HepG2 (cell line): ENCODE measurements at regions not wholly inside any gene's neighbourhood (a gene's known extent, or its start where the extent isn't known, plus 50 kb on each side); places are given as distances from the start of the nearest gene placed in this dataset.

Experiments
- ATAC-seq: fragments of 200-7000 bp; cut with Tn5 transposase; 3 replicates; pipeline ENCODE4 v1.9.1; 2020; ENCODE audit warnings: mild to moderate bottlenecking, moderate library complexity
- BruUV-seq: library from RNA; stranded (reverse); fragments of 400-500 nt; replicated peaks from 2 replicates; lab custom pipeline; 2021; lab: Mats Ljungman, UMichigan
- CTCF ChIA-PET: fragments of 300-600 bp; formaldehyde crosslinking; extraction: SDS; loops from one replicate; lab custom pipeline; 2021; ENCODE audit warnings: low total read pairs, inconsistent platforms, low intra/inter-chr PET ratio; lab: Yijun Ruan, JAX
- POLR2A ChIA-PET: fragments of 350-600 bp; sonication (Branson Sonifier 250); formaldehyde crosslinking; loops from one replicate; lab custom pipeline; 2020; ENCODE audit warnings: antibody characterized with exemption, inconsistent platforms; lab: Yijun Ruan, JAX
- DNase-seq: peaks from one replicate; pipeline ENCODE4 v3.0.0-alpha.2; 2015; ENCODE audit warnings: low spot score
- FAIRE-seq: peaks from 3 replicates; lab custom pipeline; 2011; peaks lifted over from hg19 to GRCh38; lab: Jason Lieb, UNC
- H2AFZ ChIP-seq: one replicate; pipeline ENCODE4 v1.6.1; 2011; ENCODE audit warnings: low read length, inconsistent platforms
- H3K27ac ChIP-seq: fragments of 300-600 bp; 3 replicates; pipeline ENCODE4 v1.8.0; 2011; ENCODE audit warnings: mixed run types, mild to moderate bottlenecking, mixed read lengths, low read length, inconsistent platforms; ENCODE audit not compliant: insufficient read depth; ENCODE audit errors: extremely low read length
- H3K27me3 ChIP-seq, 2 experiments: fragments of 200-600 bp in 1 of 2; 2 replicates in 1 of 2; 3 replicates in 1 of 2; pipeline versions ENCODE4 v1.6.0 to v1.8.0; 2011; ENCODE audit warnings: low read length in 2 of 2, mild to moderate bottlenecking in 2 of 2, moderate library complexity in 2 of 2, inconsistent platforms in 1 of 2; ENCODE audit not compliant: insufficient read depth in 2 of 2, control insufficient read depth in 1 of 2
- H3K36me3 ChIP-seq, 2 experiments: fragments of 200-600 bp in 1 of 2; replicated peaks in 1 of 2; 2 replicates in 1 of 2; 3 replicates in 1 of 2; pipeline versions ENCODE4 v1.5.1 to v1.8.0; 2011; ENCODE audit warnings: low read length in 2 of 2, inconsistent platforms in 1 of 2; ENCODE audit not compliant: insufficient read depth in 2 of 2, control insufficient read depth in 1 of 2
- H3K4me1 ChIP-seq: 2 replicates; pipeline ENCODE4 v1.5.1; 2012; ENCODE audit warnings: low read length, inconsistent platforms; ENCODE audit not compliant: insufficient read depth
- H3K4me2 ChIP-seq: 2 replicates; pipeline ENCODE4 v1.6.0; 2011; ENCODE audit warnings: low read depth, low read length, inconsistent platforms
- H3K4me3 ChIP-seq, 3 experiments: fragments of 200-600 bp in 1 of 3; sonication (generic), shearing (Covaris generic) in 1 of 3; replicated peaks in 1 of 3; 2 replicates each; pipeline ENCODE4 v1.5.1; 2011 to 2016; ENCODE audit warnings: low read length in 3 of 3, inconsistent platforms in 2 of 3, low read depth in 2 of 3, mild to moderate bottlenecking in 2 of 3, control low read depth in 1 of 3, mixed read lengths in 1 of 3; ENCODE audit not compliant: insufficient read depth in 1 of 3
- H3K79me2 ChIP-seq: one replicate; pipeline ENCODE4 v1.6.1; 2011; ENCODE audit warnings: low read length, inconsistent platforms; ENCODE audit not compliant: insufficient read depth
- H3K9ac ChIP-seq: 2 replicates; pipeline ENCODE4 v1.6.0; 2011; ENCODE audit warnings: mild to moderate bottlenecking, low read depth, low read length, inconsistent platforms; ENCODE audit not compliant: insufficient read depth
- H3K9me3 ChIP-seq: 2 replicates; pipeline ENCODE4 v1.5.1; 2012; ENCODE audit warnings: mild to moderate bottlenecking, low read length
- H4K20me1 ChIP-seq: 2 replicates; pipeline ENCODE4 v1.6.0; 2011; ENCODE audit warnings: inconsistent platforms, mild to moderate bottlenecking, low read length, moderate library complexity; ENCODE audit not compliant: insufficient read depth
- ARID2 ChIP-seq: sonication (generic); formaldehyde crosslinking; IDR thresholded peaks from 2 replicates; pipeline ENCODE4 v1.8.1; 2022; ENCODE audit warnings: mild to moderate bottlenecking, missing genetic modification reagents, borderline replicate concordance
- EZH2 ChIP-seq: conservative IDR thresholded peaks from 2 replicates; pipeline ENCODE4 v1.6.1; 2012; ENCODE audit warnings: mild to moderate bottlenecking, low read depth, low read length, moderate library complexity
- FOXA3 ChIP-seq: IDR thresholded peaks from 2 replicates; pipeline ENCODE4 v1.6.1; 2016; ENCODE audit warnings: missing genetic modification reagents, missing compliant biosample characterization
- HNF4A ChIP-seq: sonication (generic); formaldehyde crosslinking; IDR thresholded peaks from 2 replicates; pipeline ENCODE4 v1.4.0; 2020; ENCODE audit warnings: missing genetic modification reagents
- IKZF1 ChIP-seq: fragments of 450-650 bp; IDR thresholded peaks from 2 replicates; pipeline ENCODE4 v1.7.1; 2016
- KAT2B ChIP-seq: fragments of 150-350 bp; IDR thresholded peaks from 2 replicates; pipeline ENCODE4 v1.6.1; 2014; ENCODE audit warnings: low read depth, low read length, borderline replicate concordance
- KLF6 ChIP-seq: IDR thresholded peaks from 2 replicates; pipeline ENCODE4 v1.8.0; 2016; ENCODE audit warnings: missing biosample characterization, missing genetic modification reagents
- NKX3-1 ChIP-seq: sonication (generic); formaldehyde crosslinking; IDR thresholded peaks from 2 replicates; pipeline ENCODE4 v1.5.0; 2020; ENCODE audit warnings: missing genetic modification reagents
- ZFP91 ChIP-seq: sonication (generic); formaldehyde crosslinking; IDR thresholded peaks from 2 replicates; pipeline ENCODE4 v1.9.0; 2022; ENCODE audit warnings: missing genetic modification reagents, mild to moderate bottlenecking, borderline replicate concordance
- ZFYVE20 ChIP-seq: sonication (generic); formaldehyde crosslinking; IDR thresholded peaks from 2 replicates; pipeline ENCODE4 v1.8.0; 2023; ENCODE audit warnings: low read depth, mild to moderate bottlenecking, moderate library complexity, missing genetic modification reagents, borderline replicate concordance
- ZNF160 ChIP-seq: sonication (generic); formaldehyde crosslinking; IDR thresholded peaks from 2 replicates; pipeline ENCODE4 v1.8.0; 2022; ENCODE audit warnings: mild to moderate bottlenecking, inconsistent platforms, missing genetic modification reagents
- ZNF317 ChIP-seq: sonication (generic); formaldehyde crosslinking; IDR thresholded peaks from 2 replicates; pipeline ENCODE4 v1.5.0; 2020; ENCODE audit warnings: mild to moderate bottlenecking, missing genetic modification reagents
- ZNF382 ChIP-seq: sonication (generic); formaldehyde crosslinking; IDR thresholded peaks from 2 replicates; pipeline ENCODE4 v1.5.0; 2020; ENCODE audit warnings: missing genetic modification reagents, mild to moderate bottlenecking, borderline replicate concordance
- ZNF501 ChIP-seq: sonication (generic); formaldehyde crosslinking; IDR thresholded peaks from 2 replicates; pipeline ENCODE4 v1.5.1; 2020; ENCODE audit warnings: mild to moderate bottlenecking, moderate library complexity, missing genetic modification reagents
- WGBS: methylation state at CpG from one replicate; pipeline ENCODE4 v1.1.6; 2017; ENCODE audit warnings: low lambda C conversion rate; 5-methylcytosine and 5-hydroxymethylcytosine counted together
- in situ Hi-C: cut with HindIII; loops from 2 replicates; pipeline ENCODE4 v1.10.0; 2017; ENCODE audit warnings: low pct_unique_long_range_greater_than_20kb; ENCODE audit not compliant: extremely low pct_ligation_motif_present
- intact Hi-C: fragments of 100-400 bp; cut with micrococcal nuclease; formaldehyde crosslinking; loops from one replicate; pipeline ENCODE4 v1.10.0; 2022; ENCODE audit not compliant: unreplicated experiment
- TF ChIP-seq, protein P1 (sequence below): sonication (generic); formaldehyde crosslinking; IDR thresholded peaks from 2 replicates; pipeline ENCODE4 v1.5.0; 2020; ENCODE audit warnings: mild to moderate bottlenecking, low read depth, missing genetic modification reagents, borderline replicate concordance
- TF ChIP-seq, protein P2 (sequence below): sonication (generic); formaldehyde crosslinking; IDR thresholded peaks from 2 replicates; pipeline ENCODE4 v1.9.0; 2021; ENCODE audit warnings: missing genetic modification reagents, mild to moderate bottlenecking, borderline replicate concordance

GRCh38 chr1:88509379-88509778 is 174.7 kb upstream of the PKN2 start:
- FAIRE-seq (no peak), DNase-seq (no peak), ATAC-seq (no peak)
- BruUV-seq = no TSS peak
- Histone ChIP-seq H3K9me3 (no peaks in the 10 kb centered on the region), H2AFZ (no peak overlapping the region), H3K27me3 (no peaks in the 10 kb centered on the region; a peak in 1 of 5 replicates), H3K79me2 (no peaks in the 10 kb centered on the region), H3K36me3 (no peaks in the 10 kb centered on the region), H3K4me2 (no peak overlapping the region), H3K27ac (no peak overlapping the region), H4K20me1 (no peaks in the 10 kb centered on the region), H3K4me1 (no peaks in the 10 kb centered on the region), H3K9ac (no peak overlapping the region), H3K4me3 (no peak overlapping the region)
- TF ChIP-seq EZH2 = no peak
- no peak for TF ChIP-seq ZNF160
- no peak for TF ChIP-seq HNF4A (CRISPR knock-in tag)
- TF ChIP-seq, protein P1, sequence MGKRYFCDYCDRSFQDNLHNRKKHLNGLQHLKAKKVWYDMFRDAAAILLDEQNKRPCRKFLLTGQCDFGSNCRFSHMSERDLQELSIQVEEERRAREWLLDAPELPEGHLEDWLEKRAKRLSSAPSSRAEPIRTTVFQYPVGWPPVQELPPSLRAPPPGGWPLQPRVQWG (CRISPR knock-in tag) = no peak
- 0% methylated on average over 3 of the region's 3 CpGs for WGBS
- intact Hi-C loops = no loop called here
- ChIA-PET CTCF (no interaction called here), POLR2A (no interaction called here)
- in situ Hi-C loops = no loop called here

DNA sequence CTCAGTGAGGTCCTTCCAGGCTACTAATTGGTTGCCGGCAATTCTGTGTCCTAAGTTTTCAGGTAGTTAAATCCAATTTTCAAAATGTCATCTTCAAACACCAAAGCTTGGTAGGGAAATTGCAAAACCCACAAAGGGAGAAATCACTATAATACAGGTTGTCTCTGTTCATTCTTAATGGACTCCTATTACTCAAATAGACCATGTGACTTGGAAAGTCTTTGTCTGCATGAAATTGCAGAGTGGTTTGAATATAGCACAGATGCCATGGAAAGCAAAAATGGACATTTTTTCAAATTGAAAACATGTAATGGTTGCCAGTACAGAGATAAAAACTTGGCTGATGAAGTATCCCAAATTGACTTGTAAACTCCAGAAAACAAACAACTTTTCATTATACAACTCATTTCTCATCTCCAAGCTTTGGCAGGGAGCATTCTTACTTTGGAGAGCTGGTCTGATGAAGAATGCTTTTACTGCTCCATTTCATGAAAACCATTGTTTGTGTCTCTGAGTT is 169.5 kb upstream of the PKN2 start:
- Histone ChIP-seq H3K4me3 (no peak overlapping the region), H3K27me3 (no peaks in the 10 kb centered on the region; a peak in 1 of 5 replicates), H3K4me1 (no peaks in the 10 kb centered on the region), H3K9me3 (no peaks in the 10 kb centered on the region), H2AFZ (no peak overlapping the region), H3K79me2 (no peaks in the 10 kb centered on the region), H4K20me1 (no peaks in the 10 kb centered on the region), H3K27ac (no peak overlapping the region), H3K9ac (no peak overlapping the region), H3K4me2 (no peak overlapping the region), H3K36me3 (no peaks in the 10 kb centered on the region)
- BruUV-seq = no TSS peak
- no peak for ATAC-seq
- POLR2A ChIA-PET = no interaction called here
- FAIRE-seq = no peak
- CTCF ChIA-PET = no interaction called here
- intact Hi-C loops (no loop called here), in situ Hi-C loops (no loop called here)
- DNase-seq = no peak
- 92% methylated on average over 1 of the region's 1 CpG for WGBS
- TF ChIP-seq ZNF382 (CRISPR knock-in tag) (no peak), IKZF1 (no peak), FOXA3 (CRISPR knock-in tag) (no peak), ZNF501 (CRISPR knock-in tag) (no peak), ZFP91 (CRISPR knock-in tag) (no peak), KLF6 (CRISPR knock-in tag) (no peak), ZNF317 (CRISPR knock-in tag) (no peak), ARID2 (CRISPR knock-in tag) (no peak), KAT2B (no peak), ZFYVE20 (CRISPR knock-in tag) (no peak), NKX3-1 (CRISPR knock-in tag) (no peak)
- TF ChIP-seq, protein P2, sequence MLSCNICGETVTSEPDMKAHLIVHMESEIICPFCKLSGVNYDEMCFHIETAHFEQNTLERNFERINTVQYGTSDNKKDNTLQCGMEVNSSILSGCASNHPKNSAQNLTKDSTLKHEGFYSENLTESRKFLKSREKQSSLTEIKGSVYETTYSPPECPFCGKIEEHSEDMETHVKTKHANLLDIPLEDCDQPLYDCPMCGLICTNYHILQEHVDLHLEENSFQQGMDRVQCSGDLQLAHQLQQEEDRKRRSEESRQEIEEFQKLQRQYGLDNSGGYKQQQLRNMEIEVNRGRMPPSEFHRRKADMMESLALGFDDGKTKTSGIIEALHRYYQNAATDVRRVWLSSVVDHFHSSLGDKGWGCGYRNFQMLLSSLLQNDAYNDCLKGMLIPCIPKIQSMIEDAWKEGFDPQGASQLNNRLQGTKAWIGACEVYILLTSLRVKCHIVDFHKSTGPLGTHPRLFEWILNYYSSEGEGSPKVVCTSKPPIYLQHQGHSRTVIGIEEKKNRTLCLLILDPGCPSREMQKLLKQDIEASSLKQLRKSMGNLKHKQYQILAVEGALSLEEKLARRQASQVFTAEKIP (CRISPR knock-in tag) = no peak
